GM19035 (cell line): ENCODE measurements at regions not wholly inside any gene's neighbourhood (a gene's known extent, or its start where the extent isn't known, plus 50 kb on each side); places are given as distances from the start of the nearest gene placed in this dataset.
"Not testable (repeated sequence)": the region's sequence is repeated elsewhere in the genome, so short reads cannot be mapped to it uniquely, and the experiment has no call there.

ENCODE experiments used
- ATAC-seq: cut with Tn5 transposase; IDR thresholded peaks from one replicate; pipeline ENCODE4 v1.9.1; 2021; ENCODE audit not compliant: unreplicated experiment

DNA sequence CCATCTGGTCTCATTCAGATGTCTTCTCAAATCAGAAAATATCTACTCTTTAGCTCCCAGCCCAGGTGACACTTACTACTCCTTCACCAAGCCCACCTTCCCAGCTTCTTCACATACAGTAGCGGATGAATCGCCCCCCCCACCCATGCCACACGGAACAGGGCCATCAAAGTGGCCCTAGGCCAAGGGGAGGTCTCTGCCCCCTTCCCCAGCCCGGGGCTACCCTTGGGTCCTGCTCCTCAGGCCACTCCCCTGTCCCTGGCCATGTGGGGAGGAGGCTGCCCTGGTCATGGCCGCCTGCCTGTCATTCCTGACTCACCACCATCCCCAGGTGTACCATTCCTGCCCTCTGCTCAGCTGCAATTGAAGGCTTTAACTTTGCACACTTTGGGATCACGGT, 142.8 kb downstream of the NECTIN1 start:
- ATAC-seq: no peak

DNA sequence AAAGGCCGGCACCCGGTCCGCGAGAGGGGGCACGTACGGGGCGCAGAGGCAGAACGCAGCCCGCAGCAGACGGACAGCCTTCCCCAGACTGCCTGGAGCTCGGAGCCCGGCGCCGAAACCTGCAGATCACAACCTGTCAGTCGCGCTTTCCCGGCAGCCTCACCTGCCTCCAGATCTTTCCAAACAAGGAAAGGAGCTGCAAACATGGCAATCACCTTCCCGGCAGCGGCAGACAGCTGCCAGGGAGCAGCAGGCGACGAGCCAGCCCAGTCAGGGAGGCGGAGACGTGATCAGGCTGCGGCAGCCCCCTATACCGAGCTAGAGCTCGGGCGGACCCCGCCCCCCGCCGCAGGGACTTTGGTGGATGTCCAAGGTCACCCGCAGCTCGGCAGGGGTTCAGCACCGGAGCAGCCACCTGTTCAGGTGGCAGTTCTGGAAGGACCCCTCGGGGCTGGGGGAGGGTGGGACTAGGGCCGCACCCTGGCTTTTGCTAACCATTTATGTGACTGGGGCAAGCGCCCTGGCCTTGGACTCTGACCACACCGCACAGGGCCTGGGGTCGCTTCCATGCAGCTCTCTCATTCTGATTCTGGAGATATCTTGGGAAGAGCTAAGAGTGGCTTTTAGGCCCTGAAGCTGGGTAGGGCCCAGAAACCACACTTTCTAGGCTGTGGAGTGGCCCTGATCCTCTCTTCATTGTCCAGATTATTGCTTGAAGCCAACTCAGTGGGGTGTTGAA, 143.8 kb downstream of the NECTIN1 start:
- no peak for ATAC-seq

DNA sequence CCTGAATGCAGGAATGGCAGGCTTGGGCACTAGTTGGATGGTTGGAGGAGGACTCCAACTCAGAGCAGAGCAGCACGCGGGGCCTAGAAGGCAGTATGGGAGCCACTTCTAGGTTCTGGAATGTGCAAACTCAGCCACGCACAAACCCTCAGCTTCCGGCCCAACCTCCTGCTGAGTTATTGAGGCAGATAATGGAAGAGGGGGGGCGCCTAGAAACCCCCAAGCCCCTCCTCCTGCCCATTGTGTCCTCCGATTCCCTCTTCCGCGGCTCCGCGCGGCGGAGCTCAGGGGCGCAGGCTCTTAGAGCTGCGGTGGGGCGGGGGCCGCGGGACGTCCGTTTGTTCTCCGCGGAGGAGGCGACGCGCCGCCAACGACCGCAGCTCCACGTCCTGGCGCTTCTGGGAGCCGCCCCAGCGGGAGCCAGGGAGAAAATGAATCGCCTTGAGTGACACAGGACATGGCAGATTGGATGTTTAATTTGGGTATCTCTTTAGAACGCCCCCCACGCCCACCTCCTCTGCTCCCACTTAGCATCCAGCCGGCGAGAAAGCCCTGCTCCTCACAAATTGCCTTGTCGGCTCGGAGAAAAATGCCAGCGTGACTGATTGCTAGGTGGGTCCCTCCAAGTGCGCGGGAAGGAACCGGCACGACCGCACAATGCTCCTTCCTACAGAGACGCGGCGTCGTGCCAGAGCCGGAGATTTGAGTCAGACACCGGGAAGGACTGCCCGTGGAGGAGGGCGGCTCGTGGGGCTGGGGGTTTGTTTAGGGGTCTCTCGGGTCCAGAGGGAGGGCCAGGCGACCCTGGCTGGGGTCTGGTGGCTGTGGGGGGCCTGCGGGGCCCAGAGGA, 144.6 kb downstream of the NECTIN1 start:
- no peak for ATAC-seq

DNA sequence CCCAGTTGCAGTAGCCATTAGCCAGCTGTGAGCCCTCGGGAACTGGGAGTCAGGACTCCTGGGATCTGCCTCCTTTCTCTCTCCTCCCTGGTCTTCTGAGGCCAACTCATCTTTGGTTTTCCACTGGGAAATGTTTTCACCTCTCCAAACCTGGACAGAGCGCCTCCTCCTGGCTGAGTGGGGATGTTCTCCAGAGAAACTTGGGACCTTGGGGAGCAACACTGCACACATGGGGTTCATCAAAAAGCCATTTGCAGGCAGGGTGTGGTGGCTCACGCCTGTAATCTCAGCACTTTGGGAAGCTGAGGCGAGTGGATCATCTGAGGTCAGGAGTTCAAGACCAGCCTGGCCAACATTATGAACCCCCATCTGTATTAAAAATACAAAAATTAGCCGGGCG, 145.4 kb downstream of the NECTIN1 start:
- ATAC-seq: no peak

DNA sequence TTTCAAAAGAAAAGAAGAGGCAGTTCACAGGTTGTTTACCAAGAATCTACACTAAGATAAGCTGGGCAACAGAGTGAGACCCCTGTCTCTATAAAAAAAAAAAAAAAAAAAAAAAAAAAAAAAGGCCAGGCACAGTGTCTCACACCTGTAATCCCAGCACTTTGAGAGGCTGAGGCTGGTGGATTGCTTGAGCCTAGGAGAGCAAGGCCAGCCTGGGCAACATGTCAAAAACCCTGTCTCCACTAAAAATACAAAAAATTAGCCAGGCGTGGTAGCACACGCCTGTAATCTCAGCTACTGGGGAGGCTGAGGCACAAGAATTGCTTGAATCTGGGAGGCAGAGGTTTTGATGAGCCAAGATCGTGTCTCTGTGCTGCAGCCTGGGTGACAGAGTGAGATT, 147.6 kb downstream of the NECTIN1 start:
- ATAC-seq: not testable (repeated sequence)

DNA sequence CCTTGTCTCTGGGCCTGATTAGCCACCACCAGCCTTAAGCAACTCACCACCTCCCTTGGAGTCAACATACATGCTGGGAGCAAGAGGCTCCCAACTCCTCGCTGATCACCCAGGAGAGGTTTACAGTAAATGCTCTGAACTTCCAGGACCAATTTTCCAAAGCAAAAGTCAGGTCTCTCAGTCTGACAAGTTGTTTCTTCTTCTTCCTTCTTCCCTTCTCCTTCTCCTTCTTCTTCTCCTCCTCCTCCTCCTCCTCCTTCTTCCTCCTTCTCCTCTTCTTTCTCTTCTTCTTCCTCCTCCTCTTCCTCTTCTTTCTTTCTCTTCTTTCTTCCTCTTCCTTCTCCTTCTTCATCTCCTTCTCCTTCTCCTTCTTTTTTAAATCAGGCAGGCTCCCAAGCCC, 148.2 kb downstream of the NECTIN1 start:
- ATAC-seq: no peak

DNA sequence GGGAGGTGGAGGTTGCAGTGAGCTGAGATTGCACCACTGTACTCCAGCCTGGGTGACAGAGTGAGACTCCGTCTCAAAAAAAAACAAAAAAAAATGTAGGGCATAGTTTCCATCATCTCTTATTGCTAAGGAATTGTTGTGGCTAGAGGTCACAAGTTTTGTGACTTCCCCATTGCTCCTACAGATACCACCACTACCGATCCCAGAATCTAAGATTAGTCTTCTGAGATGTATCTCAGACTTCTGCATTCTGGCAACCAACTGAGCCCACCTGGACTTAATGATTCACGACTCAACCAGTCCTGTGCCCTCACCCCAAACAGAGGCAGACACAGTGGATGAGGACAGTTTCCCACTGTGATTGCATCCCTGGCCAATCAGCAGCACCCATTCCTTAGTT, 148.9 kb downstream of the NECTIN1 start:
- no peak for ATAC-seq

DNA sequence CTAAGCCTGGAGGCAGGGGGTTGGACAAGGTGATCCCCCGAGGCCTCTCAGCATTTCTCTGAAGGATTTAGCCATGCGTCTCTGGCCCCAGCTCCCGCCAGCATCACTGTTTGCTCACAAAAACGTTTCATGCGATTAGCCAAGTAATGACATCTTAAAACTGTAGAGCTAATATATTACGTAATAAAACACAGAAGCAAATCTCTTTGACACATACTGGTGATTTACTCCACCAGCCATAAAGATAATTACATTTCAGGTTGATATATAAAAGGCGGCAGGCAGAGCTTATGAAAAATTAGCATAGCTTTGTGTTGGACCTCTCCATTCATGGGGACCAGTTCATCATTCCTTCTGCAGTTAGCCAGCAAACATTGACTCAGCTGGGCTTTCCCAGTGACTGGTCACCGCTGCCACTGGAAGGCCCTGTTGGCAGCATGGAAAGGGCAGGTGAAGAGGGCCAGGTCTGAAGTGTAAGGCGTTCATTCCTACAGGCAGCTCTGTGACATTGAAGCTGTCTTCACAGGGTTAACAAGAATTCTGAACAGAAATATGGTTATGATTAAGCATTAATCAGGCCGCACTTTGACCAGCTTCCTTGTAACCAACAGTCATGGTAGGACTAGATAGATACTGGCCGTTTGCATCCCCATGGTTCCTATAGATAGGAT, 150.3 kb downstream of the NECTIN1 start:
- no peak for ATAC-seq

DNA sequence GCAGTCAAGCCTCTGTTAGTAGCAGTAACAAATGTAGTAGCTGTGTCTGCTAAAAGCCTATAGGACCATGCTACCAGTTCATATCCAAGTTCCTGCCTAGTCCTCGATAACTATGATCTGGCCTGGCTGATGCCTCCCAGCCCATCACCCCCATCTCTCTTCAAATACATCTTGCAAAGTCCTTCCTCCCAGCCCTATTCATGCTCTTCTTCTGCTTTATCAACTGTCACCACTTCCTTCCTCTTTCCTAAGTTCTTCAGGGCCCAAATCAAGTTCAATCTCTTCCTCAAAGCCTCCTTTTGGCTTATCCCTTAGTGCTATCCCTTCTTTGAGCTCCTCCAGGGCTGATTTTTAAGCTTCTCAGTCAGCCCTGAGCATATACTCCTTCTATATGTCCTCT, 150.9 kb upstream of the THY1 start:
- ATAC-seq: no peak

DNA sequence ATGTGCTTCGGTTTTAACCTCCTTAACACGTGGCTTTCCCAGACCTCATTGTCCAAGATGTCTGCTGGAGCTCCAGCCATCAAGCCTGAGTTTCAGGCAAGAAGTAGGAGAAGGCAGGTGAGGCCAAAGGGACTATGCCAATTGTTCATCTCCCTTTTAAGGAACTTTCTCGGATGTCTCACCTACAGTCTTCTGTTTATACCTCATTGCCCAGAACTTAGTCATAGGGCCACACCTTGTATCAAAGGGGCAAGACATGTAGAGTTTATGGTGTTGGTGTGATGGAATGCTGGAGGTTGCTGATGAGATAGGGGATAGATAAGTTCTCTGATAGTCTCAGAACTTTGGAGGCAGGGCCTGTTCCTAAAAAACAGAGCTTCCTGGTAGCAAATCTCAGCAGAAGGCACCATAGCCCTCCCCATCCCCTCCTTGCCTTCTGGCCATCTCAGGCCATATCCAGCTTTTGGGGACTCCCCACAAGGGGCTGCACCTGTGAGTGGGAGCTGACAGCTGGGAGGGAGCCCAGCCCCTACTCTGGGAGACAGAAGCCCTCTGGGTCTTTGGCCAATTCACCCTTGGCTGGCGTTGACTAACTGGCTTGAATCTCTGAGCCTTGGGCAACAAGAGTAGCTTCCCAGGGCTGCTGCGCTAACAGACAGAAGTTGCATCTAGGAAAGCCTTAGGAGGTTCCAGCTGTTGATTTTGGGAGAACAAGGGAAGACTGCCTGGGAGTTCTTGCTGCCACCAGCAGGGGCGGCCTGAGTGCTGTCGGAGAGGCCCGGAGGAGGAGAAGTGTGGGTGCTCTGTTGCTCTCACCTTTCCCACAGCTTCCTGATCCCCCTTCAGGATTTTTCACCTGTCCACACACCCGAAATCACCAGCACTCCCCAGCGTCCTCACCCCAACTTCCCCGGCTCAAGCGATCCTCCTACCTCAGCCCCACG, 149.8 kb upstream of the THY1 start:
- no peak for ATAC-seq

DNA sequence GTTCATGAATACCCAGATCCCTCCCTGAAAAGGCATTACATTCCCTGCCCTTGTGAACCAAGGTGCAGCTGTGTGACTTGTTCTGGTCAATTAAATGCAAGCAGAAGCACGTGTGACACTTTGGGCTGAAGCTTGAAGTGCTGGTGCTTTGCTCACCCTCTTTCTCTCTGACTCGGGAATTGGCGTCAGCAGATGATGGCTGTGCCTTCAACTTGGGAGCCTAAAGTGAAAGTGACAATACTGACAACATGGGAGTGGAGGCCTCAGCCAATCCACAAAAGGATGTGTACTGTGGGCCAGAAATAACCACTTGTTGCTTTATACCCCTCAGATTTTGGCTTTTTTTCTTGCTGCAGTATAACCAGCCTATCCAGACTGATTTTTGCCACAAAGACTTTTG, 148.3 kb upstream of the THY1 start:
- no peak for ATAC-seq

DNA sequence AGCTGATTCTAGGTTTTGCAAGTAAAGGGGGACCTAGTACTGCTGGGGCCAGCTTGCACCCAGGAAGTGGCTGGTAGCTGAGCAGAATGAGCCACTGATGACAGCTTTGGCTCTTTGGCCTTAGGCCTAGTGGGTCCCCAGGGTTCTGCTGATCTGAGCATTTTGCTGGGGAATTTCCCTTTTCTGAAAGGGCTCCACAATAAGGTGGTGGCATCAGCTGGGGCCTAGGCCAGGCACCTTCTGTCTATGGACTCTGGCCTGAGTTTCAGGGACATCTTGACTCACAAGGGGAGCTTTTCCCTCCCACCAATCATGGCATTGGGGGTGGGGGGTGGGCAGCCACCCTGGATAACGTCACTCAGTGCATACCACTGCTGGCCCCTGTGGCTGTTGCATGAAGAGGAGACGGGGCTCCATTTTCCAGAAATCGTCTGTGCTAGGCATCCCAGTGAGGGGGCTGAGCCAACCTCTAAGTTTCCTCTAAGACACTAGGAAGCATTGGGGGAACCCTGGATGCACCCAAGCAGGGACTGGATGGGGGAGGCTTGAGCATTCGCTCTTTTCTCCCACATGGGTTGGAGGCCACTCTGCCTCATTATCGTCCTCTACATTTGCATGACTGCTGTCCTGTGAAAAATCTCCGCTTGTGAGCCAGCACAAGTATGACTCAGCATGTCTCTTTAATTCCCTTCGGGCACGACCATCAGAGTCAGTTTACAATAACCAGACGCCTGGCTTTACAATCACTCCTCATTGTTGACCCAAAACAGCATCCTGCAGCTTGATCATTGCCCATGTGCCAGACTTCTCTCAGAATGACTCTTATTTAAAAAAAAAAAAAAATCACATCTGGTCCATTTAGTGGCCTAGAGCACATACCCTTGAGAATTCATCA, 145.0 kb upstream of the THY1 start:
- ATAC-seq: peak; percentile 50

DNA sequence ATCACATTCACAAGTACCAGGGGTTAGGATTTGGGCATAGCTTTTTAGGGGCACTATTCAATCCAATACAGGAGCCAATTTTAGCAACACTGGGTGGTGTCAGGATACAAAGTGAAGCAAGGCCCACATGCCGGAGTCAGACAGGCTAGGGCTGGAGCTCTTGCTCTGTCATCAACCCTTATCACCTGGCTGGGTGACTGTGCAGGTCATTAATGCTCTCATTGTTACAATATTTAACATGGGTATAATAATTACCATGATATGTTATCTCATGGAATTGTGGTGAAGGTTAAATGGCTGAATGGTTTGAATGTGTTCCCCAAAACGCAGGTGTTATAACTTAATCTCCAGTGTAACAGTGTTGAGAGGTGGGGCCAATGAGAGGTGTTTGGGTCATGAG, 143.3 kb upstream of the THY1 start:
- no peak for ATAC-seq

DNA sequence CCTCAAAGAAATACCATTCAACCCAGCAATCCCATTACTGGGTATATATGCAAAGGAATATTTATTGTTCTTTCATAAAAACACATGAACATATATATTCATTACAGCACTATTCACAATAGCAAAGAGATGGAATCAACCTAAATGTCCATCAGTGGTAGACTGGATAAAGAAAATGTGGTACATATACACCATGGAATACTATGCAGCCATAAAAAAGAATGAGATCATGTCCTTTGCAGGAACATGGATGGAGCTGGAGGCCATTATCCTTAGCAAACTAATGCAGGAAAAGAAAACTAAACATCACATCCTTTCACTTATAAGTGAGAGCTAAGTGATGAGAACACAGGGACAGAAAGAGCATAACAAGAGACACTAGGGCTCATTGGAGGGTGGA, 142.7 kb upstream of the THY1 start:
- not testable (repeated sequence) for ATAC-seq

DNA sequence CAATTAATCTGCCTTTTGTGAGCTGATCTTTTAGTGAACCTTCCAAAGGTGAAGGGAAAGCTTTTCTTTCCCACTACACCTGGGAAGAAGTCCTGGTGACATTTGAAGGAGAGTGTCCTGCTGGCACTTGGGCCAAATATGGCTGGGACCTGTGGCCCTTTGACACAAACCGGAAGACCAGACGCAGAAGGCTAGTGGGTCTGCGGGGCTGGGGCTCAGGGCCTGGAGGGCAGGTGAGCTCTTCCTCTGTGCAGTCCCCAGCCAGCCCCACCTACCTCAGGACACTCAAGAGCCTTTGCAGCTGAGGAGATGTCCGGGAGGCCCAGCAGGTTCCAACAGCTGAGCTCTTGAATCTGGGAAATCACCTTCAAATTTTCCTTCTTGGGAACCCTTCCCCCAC, 138.0 kb upstream of the THY1 start:
- no peak for ATAC-seq

DNA sequence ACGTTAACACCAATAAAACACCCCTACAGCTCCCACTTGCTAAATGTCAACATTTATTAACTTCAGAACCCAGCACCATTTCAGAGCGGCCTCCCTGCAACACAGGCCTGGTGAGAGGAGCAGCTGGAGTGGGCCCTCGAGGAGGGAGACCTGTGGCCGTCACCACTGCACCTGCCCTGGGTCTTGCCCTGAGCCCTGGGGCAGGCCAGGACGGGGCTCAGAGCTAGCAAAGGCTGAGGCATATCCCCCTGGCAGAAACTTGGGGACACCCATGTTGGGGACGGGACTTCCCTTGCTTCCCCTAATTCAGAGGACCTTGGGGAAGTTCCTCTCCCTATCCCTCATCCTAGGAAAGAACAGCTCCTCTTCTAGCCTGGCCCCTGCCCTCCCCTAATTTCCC, 137.3 kb upstream of the THY1 start:
- ATAC-seq: no peak

DNA sequence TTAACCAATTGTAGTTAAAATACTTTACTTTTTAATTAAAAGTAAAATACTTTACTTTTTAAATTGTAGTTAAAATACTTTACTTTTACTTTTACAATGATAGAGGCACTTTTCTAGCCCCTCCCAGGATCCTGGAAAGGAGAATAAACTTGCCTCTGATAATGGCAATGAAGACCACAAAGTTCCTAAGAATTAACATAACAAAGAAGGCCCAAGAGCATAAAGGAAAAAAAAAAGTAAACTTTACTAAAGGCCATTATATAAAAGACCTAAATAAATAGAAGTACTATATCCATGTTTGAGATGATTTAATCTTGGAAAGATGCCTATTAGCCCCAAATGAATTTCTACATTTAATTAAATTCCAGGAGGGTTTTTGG, 129.1 kb upstream of the THY1 start:
- no peak for ATAC-seq

DNA sequence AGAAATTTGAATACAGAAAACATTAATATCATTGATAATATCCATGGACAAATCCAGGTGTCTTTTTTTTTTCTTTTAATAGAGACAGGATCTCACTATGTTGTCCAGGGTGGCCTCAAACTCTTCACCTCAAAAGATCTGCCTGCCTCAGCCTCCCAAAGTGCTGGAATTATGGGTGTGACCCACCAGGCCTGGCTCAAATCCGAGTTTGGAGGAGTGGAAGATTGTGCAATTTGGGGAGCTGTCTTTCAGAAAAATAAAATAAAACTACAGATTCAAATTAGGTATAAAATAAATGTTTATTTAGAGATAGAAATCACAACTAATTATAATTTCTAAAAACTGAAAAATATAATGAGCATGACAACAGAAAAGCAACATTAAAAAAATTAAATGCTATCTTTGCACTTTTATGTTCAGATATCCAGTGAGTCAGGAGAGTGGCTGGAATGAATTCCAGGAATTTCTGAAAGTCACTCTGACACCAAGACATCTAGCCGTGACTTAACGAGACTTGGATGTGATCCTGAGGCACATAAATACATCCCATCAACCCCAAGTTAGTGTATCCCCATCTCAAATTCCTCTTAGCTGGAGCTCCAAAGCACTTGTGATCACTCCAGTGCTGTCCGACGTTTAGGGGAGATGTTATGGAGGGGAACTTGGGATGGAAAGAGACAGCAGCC, 128.6 kb upstream of the THY1 start:
- no peak for ATAC-seq

DNA sequence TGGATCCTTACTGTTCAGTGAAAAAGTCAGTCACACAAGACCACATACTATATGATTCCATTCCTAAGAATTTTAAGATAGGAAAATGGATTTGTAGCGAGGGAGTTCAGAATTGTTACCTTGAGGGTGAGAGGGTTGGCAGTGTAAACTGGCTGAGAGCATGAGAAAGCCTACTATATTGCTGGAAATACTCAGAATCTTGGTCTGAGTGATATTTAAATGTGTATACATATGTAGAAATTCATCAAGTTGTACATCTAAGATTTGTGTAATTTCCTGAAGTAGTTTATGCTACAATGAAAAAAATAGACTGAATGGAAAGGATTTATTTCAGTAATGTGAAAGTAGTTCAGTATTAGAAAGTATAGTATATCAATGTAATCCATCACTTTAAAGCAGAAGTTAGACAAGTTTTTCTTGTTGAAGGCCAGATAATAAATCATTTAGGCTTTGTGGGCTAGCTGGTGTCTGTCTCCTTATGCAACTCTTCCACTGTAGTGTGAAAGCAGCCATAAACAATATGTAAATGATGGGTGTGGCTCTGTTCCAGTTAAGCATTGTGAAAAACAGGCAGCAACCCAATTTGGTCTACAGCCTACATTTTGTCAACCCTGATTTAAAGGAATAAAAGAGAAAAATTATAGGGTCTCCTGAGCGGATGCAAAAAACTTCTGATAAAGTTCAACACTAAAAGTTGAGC, 127.2 kb upstream of the THY1 start:
- ATAC-seq: no peak
